DMS153 treated with DMSO at 0.1 percent for 48 hours (cell line): ENCODE measurements at regions not wholly inside any gene's neighbourhood (a gene's known extent, or its start where the extent isn't known, plus 50 kb on each side); places are given as distances from the start of the nearest gene placed in this dataset.

ENCODE experiments used
- DNase-seq: peaks from one replicate; lab custom pipeline; 2025; ENCODE audit not compliant: unreplicated experiment; lab: John Stamatoyannopoulos, UW

DNA sequence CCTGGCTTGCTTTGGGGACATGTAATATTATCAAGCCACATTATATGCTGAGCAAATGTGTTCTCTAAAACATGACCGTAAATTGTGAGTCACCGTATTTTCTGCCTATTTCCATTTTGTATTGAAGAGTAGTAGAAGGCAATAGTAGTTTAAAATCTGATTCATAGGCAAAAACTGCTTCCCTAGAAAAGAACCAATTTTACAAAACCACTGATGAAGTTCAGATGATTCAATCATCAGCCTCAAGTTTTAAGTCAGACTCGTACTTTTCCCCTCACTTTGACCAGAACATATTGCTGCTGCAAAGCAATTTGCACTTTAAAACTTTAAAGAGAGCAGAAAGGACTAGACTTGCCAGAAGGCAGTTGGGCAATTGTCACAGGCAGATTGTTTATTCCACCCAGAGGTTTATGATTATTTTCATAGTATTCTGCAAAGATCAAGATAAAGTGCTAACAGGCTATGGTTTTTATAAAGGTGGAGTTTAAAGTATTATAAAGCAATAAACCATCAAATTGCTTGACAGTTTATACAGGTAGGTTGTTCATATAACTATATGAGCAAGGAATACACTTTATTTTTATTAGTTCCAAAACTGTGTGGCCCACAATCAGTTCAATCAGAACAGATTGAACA is 168.2 kb downstream of the ETV1 start:
- DNase-seq = no peak

DNA sequence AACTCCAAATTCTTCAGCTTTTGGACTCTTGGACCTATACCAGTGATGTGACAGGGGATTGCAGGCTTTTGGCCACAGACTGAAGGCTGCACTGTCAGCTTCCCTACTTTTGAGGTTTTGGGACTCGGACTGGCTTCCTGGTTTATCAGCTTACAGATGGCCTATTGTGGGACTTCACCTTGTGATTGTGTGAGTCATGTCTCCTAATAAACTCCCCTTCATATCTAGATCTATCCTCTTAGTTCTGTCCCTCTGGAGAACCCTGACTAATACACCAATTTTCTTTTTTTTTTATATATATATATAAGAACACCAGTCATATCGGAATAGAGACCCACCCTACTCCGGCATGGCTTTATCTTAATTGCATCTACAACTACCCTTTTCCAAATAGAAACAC is 166.8 kb downstream of the ETV1 start:
- no peak for DNase-seq

DNA sequence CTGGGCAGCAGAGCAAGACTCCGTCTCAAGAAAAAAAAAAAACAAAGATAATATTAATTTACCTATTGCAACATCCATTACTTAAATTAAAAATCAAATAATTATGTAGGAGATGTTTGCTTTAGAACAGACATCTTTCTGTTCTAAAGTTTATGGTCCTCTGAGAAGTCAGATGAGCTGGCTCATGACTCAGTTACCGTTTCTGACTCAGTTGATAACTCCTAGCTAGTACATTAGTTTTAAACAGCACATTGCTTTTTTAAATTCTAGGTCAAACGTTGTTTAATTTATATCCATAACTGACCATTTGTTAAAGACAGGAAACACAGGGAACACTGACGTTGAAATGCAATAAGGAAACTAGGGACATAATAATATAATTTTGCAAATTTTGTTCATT is 162.7 kb downstream of the ETV1 start:
- DNase-seq = no peak

DNA sequence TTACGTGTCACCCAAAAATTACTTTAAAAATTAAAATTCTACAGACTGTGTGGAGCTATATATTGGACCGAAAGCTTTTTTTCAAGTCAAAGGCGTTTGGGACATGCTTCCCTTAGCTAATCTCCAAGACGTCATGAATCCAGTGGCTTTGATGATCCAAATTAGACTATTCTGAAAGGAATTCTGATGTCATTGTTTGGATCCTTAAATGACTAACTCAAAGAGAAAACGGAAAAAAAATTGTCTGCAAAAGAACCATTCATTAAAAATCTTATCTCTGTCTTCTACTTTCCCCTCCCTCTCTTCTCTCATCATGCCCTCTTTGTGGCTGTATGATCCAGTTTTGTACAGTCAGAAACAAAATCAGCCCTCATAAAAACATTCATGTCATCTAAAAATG is 161.8 kb downstream of the ETV1 start:
- DNase-seq = no peak

DNA sequence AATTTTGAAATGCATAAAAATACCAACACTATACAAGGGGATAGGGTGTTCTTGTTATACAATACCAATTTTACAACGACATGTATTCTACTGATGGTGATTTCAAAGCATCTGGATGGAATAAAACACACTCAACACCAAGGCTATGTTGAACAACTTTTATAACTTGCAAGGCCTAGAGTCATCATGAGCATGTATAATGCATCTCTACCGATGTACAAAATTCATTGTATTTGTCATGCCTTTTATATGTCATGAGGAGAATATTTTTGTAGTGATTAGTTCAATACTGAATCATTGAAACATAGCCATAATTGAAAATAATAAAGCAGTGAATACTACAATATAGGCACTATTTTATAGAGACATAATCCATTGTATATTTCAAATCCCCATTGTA is 160.2 kb downstream of the ETV1 start:
- DNase-seq = no peak

DNA sequence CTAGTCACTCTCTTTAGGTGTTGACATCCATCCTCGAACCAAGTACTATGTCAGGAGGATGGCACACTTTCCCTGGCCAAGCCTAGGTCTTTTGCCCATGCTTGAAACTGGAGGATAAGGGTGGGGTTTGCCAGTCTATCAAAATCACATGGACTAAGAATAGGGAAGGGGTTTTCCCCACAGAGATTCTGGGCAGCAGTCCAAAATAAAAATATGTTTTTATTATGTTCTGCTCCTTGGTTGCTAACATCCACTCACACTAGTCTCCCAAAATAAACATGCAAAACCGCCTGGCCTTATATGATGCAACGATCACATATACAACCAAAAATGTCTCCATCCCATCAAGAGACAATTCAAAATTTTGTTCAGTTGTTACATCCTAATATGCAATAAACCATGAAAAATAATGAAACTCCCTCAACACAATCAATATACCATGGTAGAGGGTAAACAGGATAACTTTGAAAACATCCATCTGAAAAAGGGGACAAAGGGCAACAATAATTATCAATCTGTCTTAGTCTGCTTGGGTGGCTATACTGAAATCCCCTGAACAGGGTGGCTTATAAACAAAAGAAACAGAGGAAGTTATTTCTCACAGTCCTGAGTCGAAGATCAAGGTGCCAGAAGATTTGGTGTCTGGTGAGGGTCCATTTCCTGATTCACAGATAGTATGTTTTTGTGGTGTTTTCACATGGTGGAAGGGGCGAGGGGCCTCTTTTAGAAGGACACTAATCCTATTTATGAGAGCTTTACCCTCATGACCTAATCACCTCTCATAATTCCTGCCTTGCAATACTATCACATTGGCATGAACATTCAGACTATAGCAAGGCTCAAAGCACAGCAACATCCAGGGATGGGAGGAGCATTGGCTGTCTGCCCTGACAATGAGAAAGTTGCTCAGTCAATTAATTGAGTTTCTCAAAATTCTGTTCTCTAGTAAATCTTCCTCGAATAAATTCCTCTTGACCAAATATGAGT is 159.3 kb downstream of the ETV1 start:
- DNase-seq = peak; percentile 55

DNA sequence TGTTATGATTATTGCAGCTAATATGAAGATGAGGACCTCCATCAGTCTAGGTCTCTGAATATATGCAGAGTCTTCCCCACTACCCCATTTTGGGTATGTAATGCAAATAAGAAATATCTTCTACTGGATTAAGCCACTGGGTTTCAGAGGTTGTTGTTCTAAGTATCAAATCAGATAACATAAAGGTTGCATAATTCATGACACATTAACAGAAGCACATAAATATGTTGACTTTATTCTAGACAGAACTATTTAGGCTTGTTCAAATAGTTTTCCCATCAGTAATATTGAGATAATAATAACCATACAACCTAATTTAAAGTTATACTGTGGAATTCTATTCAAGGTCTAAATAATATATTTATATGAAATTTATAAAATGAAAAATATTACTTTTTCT is 157.1 kb downstream of the ETV1 start:
- no peak for DNase-seq

DNA sequence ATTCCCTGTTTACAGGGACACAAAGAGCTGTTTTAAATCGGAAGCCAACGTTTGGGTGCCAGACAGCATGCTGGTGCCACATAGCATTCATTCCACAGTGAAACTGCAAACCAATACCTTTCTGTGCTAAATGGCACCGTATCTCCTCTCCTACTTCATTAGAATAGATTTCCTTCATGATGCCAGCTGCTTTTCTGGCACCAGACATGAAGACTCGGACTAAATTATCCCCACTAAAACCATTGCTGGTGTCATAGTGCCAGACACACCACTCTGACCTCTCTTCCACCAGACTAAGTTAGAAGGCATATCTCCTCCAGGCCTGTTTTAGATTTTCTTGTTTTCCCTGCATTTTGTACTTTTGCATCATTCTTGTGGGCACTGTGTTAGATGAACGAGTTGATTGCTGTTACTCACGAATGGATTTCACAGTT is 155.1 kb downstream of the ETV1 start:
- DNase-seq = no peak

DNA sequence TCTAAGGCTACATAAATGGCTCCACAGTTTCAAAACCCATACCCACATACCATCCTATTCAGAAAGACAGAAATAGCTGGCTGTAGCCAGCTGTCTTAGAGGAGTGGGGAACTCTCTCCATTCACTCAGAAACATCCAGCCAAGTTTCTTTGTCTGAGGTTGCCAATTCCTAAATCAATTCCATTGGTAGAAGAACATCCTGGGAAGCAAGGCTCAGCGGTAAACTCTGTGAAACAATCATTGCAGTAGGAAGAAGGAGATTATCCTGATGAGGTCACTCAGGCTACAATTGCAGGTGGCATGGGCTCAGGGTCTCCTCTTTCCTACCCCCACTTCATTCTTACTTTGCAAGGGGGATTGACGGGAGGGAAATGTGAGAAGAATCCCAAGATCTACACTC is 154.0 kb downstream of the ETV1 start:
- DNase-seq = no peak

DNA sequence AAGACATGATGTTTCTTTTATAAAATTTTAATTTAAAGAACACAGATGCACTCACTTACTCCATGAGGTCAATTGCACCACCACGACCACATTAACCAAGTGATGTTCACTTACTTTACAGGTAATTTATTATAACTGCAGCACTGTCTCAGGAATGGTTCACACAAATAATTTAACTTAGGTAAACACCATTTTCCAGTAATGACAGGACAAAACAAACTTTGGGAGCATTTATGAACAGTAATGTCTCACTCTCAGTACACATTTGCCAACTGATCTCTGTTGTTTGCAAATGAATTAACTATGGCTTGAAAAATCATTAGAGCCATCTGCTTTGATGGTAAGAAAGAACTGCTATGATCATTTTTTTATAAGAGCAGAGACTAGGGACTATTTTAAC is 150.4 kb downstream of the ETV1 start:
- peak; percentile 77 for DNase-seq
